HG03045 (cell line): ENCODE measurements at regions not wholly inside any gene's neighbourhood (a gene's known extent, or its start where the extent isn't known, plus 50 kb on each side); places are given as distances from the start of the nearest gene placed in this dataset.
"Not testable (repeated sequence)": the region's sequence is repeated elsewhere in the genome, so short reads cannot be mapped to it uniquely, and the experiment has no call there.

ENCODE experiments used
- ATAC-seq: cut with Tn5 transposase; IDR thresholded peaks from one replicate; pipeline ENCODE4 v1.9.1; 2021; ENCODE audit warnings: mild to moderate bottlenecking, moderate library complexity; ENCODE audit not compliant: unreplicated experiment

GRCh38 chr2:104904889-104905288 lies 51.0 kb downstream of the POU3F3 start:
- no peak for ATAC-seq

- no peak for ATAC-seq
Measured at GRCh38 chr2:104909317-104909716, 55.4 kb downstream of the POU3F3 start.

GRCh38 chr2:104914509-104914908 lies 60.6 kb downstream of the POU3F3 start:
- peak; percentile 52 for ATAC-seq

- ATAC-seq: no peak
Measured at GRCh38 chr2:104915107-104915793, 61.3 kb downstream of the POU3F3 start.

GRCh38 chr2:104919127-104919526 lies 65.2 kb downstream of the POU3F3 start:
- no peak for ATAC-seq

GRCh38 chr2:104923665-104924064 lies 69.8 kb downstream of the POU3F3 start:
- ATAC-seq: no peak

GRCh38 chr2:104929663-104930062 lies 75.7 kb downstream of the POU3F3 start:
- ATAC-seq: no peak

- ATAC-seq: no peak
Measured at GRCh38 chr2:104930732-104931131, 76.8 kb downstream of the POU3F3 start.

- ATAC-seq: no peak
Measured at GRCh38 chr2:104932243-104932642, 78.3 kb downstream of the POU3F3 start.

- no peak for ATAC-seq
Measured at GRCh38 chr2:104933151-104933917, 79.4 kb downstream of the POU3F3 start.

- ATAC-seq: no peak
Measured at GRCh38 chr2:104936527-104936926, 82.6 kb downstream of the POU3F3 start.

- peak; percentile 81 for ATAC-seq
Measured at GRCh38 chr2:104938231-104938941, 84.5 kb downstream of the POU3F3 start.

- no peak for ATAC-seq
Measured at GRCh38 chr2:104939570-104940217, 85.8 kb downstream of the POU3F3 start.

- no peak for ATAC-seq
Measured at GRCh38 chr2:104944495-104944894, 90.6 kb downstream of the POU3F3 start.

GRCh38 chr2:104945121-104945520 lies 91.2 kb downstream of the POU3F3 start:
- ATAC-seq: no peak

GRCh38 chr2:104945866-104946265 lies 92.0 kb downstream of the POU3F3 start:
- ATAC-seq: no peak

GRCh38 chr2:104947456-104947855 lies 90.4 kb upstream of the MRPS9 start:
- ATAC-seq: not testable (repeated sequence)

GRCh38 chr2:104952976-104953375 lies 84.9 kb upstream of the MRPS9 start:
- no peak for ATAC-seq

GRCh38 chr2:104965900-104966299 lies 72.0 kb upstream of the MRPS9 start:
- ATAC-seq: no peak

- no peak for ATAC-seq
Measured at GRCh38 chr2:104969564-104969963, 68.3 kb upstream of the MRPS9 start.

- no peak for ATAC-seq
Measured at GRCh38 chr2:104975371-104975770, 62.5 kb upstream of the MRPS9 start.
